ENCODE measurements at regions not wholly inside any gene's neighbourhood (a gene's known extent, or its start where the extent isn't known, plus 50 kb on each side); places are given as distances from the start of the nearest gene placed in this dataset.

- TF ChIP-seq REST (IDR thresholded peaks at IDR 0.05; ENCODE audit: insufficient read depth in 1 of 2, low read depth in 2 of 2, low read length in 2 of 2), result no peak
- no peak for TF ChIP-seq TAF1 (IDR thresholded peaks at IDR 0.05; ENCODE audit: borderline replicate concordance, insufficient read depth, low read length)
- no peak for TF ChIP-seq POLR2AphosphoS5 (IDR thresholded peaks at IDR 0.05; ENCODE audit: low read depth, low read length)
- TF ChIP-seq FOXP2 (optimal IDR thresholded peaks at IDR 0.05; ENCODE audit: borderline replicate concordance, extremely low read depth, extremely low read length, insufficient read depth), result no peak
- no peak for TF ChIP-seq SIN3A (IDR thresholded peaks at IDR 0.05; ENCODE audit: borderline replicate concordance, insufficient read depth, low read length)
Observed at GRCh38 chr13:74025369-74025768, 108.8 kb downstream of the KLF12 start.

GRCh38 chr13:74024856-74025255, 109.3 kb downstream of the KLF12 start:
- TF ChIP-seq FOXP2 (optimal IDR thresholded peaks at IDR 0.05; ENCODE audit: borderline replicate concordance, extremely low read depth, extremely low read length, insufficient read depth) (no peak), SIN3A (IDR thresholded peaks at IDR 0.05; ENCODE audit: borderline replicate concordance, insufficient read depth, low read length) (no peak), POLR2AphosphoS5 (IDR thresholded peaks at IDR 0.05; ENCODE audit: low read depth, low read length) (no peak), REST (IDR thresholded peaks at IDR 0.05; ENCODE audit: insufficient read depth in 1 of 2, low read depth in 2 of 2, low read length in 2 of 2) (no peak)

GRCh38 chr13:74024314-74024713, 109.9 kb downstream of the KLF12 start:
- no peak for TF ChIP-seq FOXP2 (optimal IDR thresholded peaks at IDR 0.05; ENCODE audit: borderline replicate concordance, extremely low read depth, extremely low read length, insufficient read depth)
- TF ChIP-seq REST (IDR thresholded peaks at IDR 0.05; ENCODE audit: insufficient read depth in 1 of 2, low read depth in 2 of 2, low read length in 2 of 2), result no peak
- no peak for TF ChIP-seq TAF1 (IDR thresholded peaks at IDR 0.05; ENCODE audit: borderline replicate concordance, insufficient read depth, low read length)
- TF ChIP-seq POLR2AphosphoS5 (IDR thresholded peaks at IDR 0.05; ENCODE audit: low read depth, low read length), result no peak
- no peak for TF ChIP-seq SIN3A (IDR thresholded peaks at IDR 0.05; ENCODE audit: borderline replicate concordance, insufficient read depth, low read length)

GRCh38 chr13:74023484-74023883, 110.7 kb downstream of the KLF12 start:
- TF ChIP-seq TAF1 (IDR thresholded peaks at IDR 0.05; ENCODE audit: borderline replicate concordance, insufficient read depth, low read length), result no peak
- no peak for TF ChIP-seq SIN3A (IDR thresholded peaks at IDR 0.05; ENCODE audit: borderline replicate concordance, insufficient read depth, low read length)
- no peak for TF ChIP-seq REST (IDR thresholded peaks at IDR 0.05; ENCODE audit: insufficient read depth in 1 of 2, low read depth in 2 of 2, low read length in 2 of 2)
- TF ChIP-seq POLR2AphosphoS5 (IDR thresholded peaks at IDR 0.05; ENCODE audit: low read depth, low read length), result no peak
- no peak for TF ChIP-seq FOXP2 (optimal IDR thresholded peaks at IDR 0.05; ENCODE audit: borderline replicate concordance, extremely low read depth, extremely low read length, insufficient read depth)

GRCh38 chr13:74021505-74021904, 112.7 kb downstream of the KLF12 start:
- TF ChIP-seq FOXP2 (optimal IDR thresholded peaks at IDR 0.05; ENCODE audit: borderline replicate concordance, extremely low read depth, extremely low read length, insufficient read depth) (no peak), REST (IDR thresholded peaks at IDR 0.05; ENCODE audit: insufficient read depth in 1 of 2, low read depth in 2 of 2, low read length in 2 of 2) (no peak), SIN3A (IDR thresholded peaks at IDR 0.05; ENCODE audit: borderline replicate concordance, insufficient read depth, low read length) (no peak), TAF1 (IDR thresholded peaks at IDR 0.05; ENCODE audit: borderline replicate concordance, insufficient read depth, low read length) (no peak), POLR2AphosphoS5 (IDR thresholded peaks at IDR 0.05; ENCODE audit: low read depth, low read length) (no peak)

All from PFSK-1 (cell line).